HG02610 (cell line): ENCODE measurements at regions not wholly inside any gene's neighbourhood (a gene's known extent, or its start where the extent isn't known, plus 50 kb on each side); places are given as distances from the start of the nearest gene placed in this dataset.
"Not testable (repeated sequence)": the region's sequence is repeated elsewhere in the genome, so short reads cannot be mapped to it uniquely, and the experiment has no call there.

ENCODE experiments used
- ATAC-seq: cut with Tn5 transposase; IDR thresholded peaks from one replicate; pipeline ENCODE4 v1.9.1; 2021; ENCODE audit warnings: mild to moderate bottlenecking, moderate library complexity; ENCODE audit not compliant: unreplicated experiment

- ATAC-seq, result no peak
Measured at GRCh38 chr4:116059361-116059760, 945.9 kb upstream of the NDST4 start.

- peak; percentile 46 for ATAC-seq
Measured at GRCh38 chr4:116058129-116058528, 944.7 kb upstream of the NDST4 start.

DNA sequence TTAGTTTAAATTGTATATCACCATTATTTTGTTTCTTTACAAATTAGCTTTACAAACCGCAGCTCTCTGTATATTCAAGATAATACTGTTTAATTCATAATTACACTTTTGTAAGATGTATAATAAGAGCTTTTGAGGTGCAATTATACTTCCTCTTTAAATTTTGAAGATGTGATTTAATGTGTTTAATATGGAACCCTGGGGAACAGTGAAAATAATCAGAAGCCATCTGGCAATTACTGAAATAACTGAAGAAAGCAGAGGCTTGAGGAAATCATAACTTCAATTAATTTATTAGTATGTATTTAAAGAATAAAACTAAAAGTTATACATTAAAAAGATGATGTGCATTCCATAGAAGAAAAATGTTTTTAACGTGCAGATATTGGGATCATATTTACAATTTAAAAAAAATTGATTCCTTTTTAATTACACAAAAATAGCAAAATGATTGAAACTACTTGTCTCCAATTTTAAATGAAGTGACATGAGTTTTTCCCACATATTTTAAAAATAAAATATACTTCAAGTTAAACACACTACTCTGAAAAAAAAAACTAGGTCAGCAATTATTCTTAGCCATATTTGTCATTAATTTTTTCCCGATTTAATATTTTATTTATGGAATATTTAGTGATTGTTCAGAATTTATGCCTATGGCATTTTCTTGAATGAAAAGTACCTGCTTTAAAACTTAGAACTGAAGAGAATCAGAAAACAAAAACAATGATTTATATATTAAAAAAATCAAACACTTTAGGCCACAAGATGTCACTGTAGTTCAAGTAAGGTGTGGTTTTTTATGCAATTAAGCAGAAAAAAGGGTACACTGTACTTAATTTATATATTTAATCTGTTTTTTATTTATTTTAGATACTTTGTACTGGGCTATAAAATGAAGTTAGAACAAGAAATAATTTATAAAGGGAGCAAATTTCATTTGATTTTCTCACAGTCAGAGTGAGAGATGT lies 942.7 kb upstream of the NDST4 start:
- ATAC-seq, result no peak

GRCh38 chr4:116027311-116027710 lies 913.9 kb upstream of the NDST4 start:
- ATAC-seq, result no peak

DNA sequence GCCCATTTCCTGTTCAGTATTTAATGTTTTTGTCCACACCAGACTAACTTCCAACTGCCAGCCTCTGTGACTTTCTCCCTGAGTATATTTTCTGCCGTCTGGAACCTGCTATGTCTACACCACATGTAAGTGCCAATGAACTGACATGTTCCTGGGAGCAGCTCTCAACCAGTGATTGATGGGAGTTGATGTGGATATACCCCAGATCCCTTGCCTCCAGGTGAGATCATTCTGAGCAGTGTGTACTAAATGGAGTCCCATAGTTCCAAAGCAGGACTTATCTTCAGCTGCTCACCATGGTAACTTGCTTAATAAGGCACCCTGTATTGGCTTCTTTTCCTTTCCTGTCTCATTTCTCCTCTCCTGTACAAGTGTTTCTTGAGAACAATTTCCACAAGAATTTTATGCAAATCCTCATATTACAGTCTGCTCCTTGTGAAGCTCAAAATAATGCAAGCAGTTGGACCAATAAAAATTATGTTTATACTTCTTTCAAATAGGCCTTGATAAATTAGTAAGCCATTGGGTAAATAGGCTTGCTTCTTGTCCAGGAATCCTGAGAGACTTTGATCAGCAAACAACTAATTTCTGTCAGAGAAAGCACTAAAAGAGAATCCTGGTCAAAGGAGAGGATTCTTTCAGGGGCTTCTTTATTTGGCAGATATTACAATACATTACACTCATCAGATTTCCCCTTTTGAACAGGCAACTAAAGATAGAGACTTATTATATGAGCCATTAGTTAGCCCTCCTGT lies 911.7 kb upstream of the NDST4 start:
- no peak for ATAC-seq

GRCh38 chr4:116023049-116023448 lies 909.6 kb upstream of the NDST4 start:
- no peak for ATAC-seq

GRCh38 chr4:116020141-116020722 lies 906.8 kb upstream of the NDST4 start:
- ATAC-seq, result no peak

DNA sequence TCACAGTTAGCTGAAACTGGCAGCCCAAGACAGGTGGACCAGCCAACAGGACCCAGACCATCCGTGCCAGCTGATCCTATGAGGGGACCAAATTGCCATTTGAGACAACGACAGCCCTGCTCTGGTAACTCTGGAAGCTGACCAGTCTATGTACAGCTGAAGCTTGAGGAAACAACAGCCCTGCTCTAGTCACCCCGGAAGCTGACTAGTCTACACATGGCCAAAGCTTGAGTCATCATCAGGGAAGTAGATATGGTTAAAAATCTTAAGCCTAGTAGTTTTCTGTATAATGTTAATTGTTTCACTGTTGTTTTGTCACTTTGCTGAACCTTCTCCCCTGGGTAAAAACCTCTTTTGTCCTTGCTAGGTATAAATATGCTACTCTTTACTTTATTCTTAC lies 905.4 kb upstream of the NDST4 start:
- ATAC-seq, result no peak

GRCh38 chr4:116016201-116016600 lies 902.8 kb upstream of the NDST4 start:
- ATAC-seq, result no peak

DNA sequence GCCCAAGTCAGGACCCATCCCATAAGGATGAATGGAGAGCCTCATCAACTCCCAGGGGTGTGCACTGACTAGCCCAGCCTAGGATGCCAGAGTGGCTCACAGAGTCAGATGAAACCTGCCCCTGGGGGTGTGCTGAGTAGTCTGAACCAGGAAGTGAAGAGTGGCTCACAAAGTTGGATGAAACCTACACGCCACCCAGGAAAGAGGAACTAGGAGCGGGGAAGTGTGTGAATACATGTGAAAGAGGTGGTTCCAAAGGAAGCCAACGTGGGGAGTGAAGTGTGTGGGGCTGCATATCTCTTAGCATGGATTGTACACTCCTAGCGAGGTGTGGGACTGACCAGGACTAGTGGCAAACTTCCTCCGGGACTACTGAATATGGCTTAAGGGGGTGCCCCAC lies 902.1 kb upstream of the NDST4 start:
- no peak for ATAC-seq

- ATAC-seq, result no peak
Measured at GRCh38 chr4:116015062-116015461, 901.6 kb upstream of the NDST4 start.

DNA sequence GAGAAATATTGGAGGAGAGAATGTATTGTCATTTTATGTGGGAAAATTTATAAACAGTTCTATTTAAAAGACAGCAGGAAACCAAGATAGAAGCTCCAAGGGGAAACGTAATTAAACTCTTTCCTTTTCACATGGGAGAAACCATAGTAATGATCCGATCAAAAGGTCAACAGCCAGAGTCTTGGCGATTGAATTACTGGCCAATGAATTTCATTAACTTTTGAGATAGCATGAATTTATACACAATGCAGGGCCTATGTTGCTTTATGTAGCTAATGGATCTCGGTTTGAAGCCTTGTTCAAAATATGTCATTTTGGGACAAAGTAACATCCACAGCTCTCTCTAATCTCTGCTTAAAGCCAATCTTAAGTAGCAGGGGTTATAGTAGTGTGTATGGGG lies 897.5 kb upstream of the NDST4 start:
- ATAC-seq, result no peak

DNA sequence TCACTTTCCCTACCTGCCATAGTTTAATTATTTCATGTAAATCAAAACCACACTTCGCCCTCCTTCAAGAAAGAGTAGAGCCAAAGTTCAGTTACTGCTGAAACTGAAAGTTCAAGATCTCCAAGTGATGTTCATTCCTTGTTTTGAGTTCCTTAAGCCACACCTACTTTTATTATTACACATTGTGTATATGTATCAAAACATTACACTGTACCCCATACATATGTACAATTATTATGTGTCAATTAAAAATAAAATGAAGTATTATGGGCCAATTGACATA lies 892.3 kb upstream of the NDST4 start:
- ATAC-seq, result no peak

GRCh38 chr4:116005037-116005805 lies 891.8 kb upstream of the NDST4 start:
- ATAC-seq, result no peak

GRCh38 chr4:116001291-116001690 lies 887.9 kb upstream of the NDST4 start:
- ATAC-seq, result no peak

DNA sequence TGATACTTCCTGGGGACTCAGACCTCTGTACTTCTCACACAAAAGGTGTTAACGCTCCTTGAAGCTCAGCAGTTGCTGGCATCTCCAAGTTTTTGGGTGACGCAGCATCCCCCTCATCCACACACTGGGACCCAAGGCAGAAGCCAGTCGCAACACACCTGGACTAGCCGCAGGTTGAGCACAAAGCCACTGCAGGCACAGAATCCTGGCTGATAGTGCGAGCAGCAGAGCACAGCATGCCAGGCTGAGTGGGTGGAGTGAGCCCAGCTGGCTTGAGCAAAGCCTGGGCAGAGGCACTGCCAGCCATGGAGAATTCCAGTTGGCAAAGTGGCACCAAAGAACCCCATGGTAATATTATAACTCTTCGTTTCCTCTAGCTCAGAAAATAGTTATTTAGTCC lies 873.2 kb upstream of the NDST4 start:
- no peak for ATAC-seq

GRCh38 chr4:115975421-115976001 lies 862.1 kb upstream of the NDST4 start:
- not testable (repeated sequence) for ATAC-seq

- no peak for ATAC-seq
Measured at GRCh38 chr4:115973768-115974167, 860.3 kb upstream of the NDST4 start.

DNA sequence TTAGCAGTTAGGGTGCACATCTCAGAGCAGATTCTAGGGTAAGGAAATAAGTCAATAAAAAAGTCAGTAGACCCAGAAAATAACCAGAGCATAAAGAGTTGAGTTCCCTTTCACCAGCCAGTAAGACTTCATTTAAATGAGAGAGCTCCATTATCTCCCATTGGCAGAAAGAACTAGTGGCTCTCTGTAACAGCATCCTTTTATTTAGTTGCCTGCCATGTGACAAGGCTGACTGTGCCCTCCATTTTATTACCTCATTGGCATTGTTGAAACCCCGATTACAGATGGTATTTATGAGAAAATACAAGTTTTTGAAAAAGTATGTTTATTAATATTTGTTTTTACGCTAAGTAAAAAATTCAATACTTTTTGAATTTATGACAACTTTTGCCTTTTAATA lies 859.5 kb upstream of the NDST4 start:
- no peak for ATAC-seq

DNA sequence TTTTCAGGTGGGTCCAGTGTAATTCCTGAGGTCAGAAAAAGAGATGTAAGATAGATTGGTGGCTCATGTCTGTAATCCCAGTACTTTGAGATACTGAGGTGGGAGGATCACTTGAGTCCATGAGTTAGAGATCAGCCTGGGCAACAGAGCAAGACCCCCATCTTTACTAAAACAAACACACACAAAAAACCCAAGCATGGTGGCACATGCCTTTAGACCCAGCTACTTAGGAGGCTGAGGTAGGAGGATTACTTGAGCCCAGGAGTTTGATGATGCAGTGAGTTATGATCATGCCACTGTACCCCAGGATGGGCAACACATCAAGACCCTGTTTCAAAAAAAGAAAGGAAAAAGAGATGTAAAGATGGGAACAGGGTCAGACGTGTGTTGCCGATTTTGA lies 857.4 kb upstream of the NDST4 start:
- ATAC-seq, result no peak

GRCh38 chr4:115969756-115970155 lies 856.3 kb upstream of the NDST4 start:
- ATAC-seq, result no peak
